ENCODE measurements at regions not wholly inside any gene's neighbourhood (a gene's known extent, or its start where the extent isn't known, plus 50 kb on each side); places are given as distances from the start of the nearest gene placed in this dataset.
"Not testable (repeated sequence)": the region's sequence is repeated elsewhere in the genome, so short reads cannot be mapped to it uniquely, and the experiment has no call there.

DNA sequence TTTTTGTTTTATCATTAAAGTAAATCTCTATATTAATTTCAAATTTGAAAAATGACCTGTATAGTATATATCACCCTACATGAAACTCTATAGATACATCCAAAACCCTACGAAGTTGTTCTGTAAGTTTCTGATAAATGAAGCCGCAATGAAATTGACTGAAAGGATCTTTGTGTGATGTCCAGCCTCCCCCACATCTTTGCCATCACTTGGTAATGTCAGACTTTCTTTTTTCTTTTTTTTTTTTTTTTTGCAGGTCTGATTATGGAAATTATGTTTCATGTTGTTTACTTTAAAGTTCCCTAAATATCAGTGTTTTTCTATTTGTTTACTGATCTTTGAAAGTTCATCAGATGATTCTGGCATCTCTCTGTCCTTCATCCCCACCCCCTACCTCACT lies 155.6 kb upstream of the CDH4 start:
- H3K27ac ChIP-seq (ENCODE audit: low read depth, low read length, poor library complexity, severe bottlenecking) = no peak overlapping the region
- no peaks in the 10 kb centered on the region for H3K36me3 ChIP-seq (ENCODE audit: insufficient read depth, low read length)
- peaks cover 6% of the 10 kb centered on the region for H3K9me3 ChIP-seq (ENCODE audit: low read length)
- CTCF ChIA-PET (ENCODE audit: unreplicated experiment) = no interaction called here
- H3K9me2 ChIP-seq (ENCODE audit: insufficient read depth, low read length) = no peaks in the 10 kb centered on the region
- no peak overlapping the region for H2AFZ ChIP-seq (ENCODE audit: low read length)
- H3K4me3 ChIP-seq (ENCODE audit: low read depth, low read length, poor library complexity, severe bottlenecking) = no peak overlapping the region
- H3K4me1 ChIP-seq (ENCODE audit: insufficient read depth, low read length, poor library complexity, severe bottlenecking) = no peaks in the 10 kb centered on the region
- no peaks in the 10 kb centered on the region for H3K79me2 ChIP-seq (ENCODE audit: insufficient read depth, low read depth, low read length)
- no peaks in the 10 kb centered on the region for H4K20me1 ChIP-seq (ENCODE audit: insufficient read depth, low read length)
- intact Hi-C loops (cut with micrococcal nuclease; ENCODE audit: unreplicated experiment) = no loop called here
- POLR2A ChIA-PET = no interaction called here
- BruUV-seq (replicated peaks) = no TSS peak
- H3K4me2 ChIP-seq (ENCODE audit: low read length) = no peak overlapping the region
- no peak for DNase-seq (ENCODE audit: low spot score)
- TF ChIP-seq, protein P1, sequence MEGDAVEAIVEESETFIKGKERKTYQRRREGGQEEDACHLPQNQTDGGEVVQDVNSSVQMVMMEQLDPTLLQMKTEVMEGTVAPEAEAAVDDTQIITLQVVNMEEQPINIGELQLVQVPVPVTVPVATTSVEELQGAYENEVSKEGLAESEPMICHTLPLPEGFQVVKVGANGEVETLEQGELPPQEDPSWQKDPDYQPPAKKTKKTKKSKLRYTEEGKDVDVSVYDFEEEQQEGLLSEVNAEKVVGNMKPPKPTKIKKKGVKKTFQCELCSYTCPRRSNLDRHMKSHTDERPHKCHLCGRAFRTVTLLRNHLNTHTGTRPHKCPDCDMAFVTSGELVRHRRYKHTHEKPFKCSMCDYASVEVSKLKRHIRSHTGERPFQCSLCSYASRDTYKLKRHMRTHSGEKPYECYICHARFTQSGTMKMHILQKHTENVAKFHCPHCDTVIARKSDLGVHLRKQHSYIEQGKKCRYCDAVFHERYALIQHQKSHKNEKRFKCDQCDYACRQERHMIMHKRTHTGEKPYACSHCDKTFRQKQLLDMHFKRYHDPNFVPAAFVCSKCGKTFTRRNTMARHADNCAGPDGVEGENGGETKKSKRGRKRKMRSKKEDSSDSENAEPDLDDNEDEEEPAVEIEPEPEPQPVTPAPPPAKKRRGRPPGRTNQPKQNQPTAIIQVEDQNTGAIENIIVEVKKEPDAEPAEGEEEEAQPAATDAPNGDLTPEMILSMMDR (conservative IDR thresholded peaks at IDR 0.05; ENCODE audit: low read length) = no peak
- no peak for TF ChIP-seq EZH2phosphoT487 (IDR thresholded peaks at IDR 0.05; ENCODE audit: borderline replicate concordance, low read depth, low read length)

- H3K4me3 ChIP-seq (ENCODE audit: low read depth, low read length, poor library complexity, severe bottlenecking) = no peak overlapping the region
- H3K4me1 ChIP-seq (ENCODE audit: insufficient read depth, low read length, poor library complexity, severe bottlenecking) = no peaks in the 10 kb centered on the region
- BruUV-seq (replicated peaks) = no TSS peak
- CTCF ChIA-PET (ENCODE audit: unreplicated experiment) = no interaction called here
- H3K27ac ChIP-seq (ENCODE audit: low read depth, low read length, poor library complexity, severe bottlenecking) = no peak overlapping the region
- no peak overlapping the region for H2AFZ ChIP-seq (ENCODE audit: low read length)
- intact Hi-C loops (cut with micrococcal nuclease; ENCODE audit: unreplicated experiment) = no loop called here
- TF ChIP-seq, protein P1 (conservative IDR thresholded peaks at IDR 0.05; ENCODE audit: low read length) = no peak
- no peak for TF ChIP-seq EZH2phosphoT487 (IDR thresholded peaks at IDR 0.05; ENCODE audit: borderline replicate concordance, low read depth, low read length)
- POLR2A ChIA-PET = no interaction called here
- H3K4me2 ChIP-seq (ENCODE audit: low read length) = no peak overlapping the region
- H4K20me1 ChIP-seq (ENCODE audit: insufficient read depth, low read length) = no peaks in the 10 kb centered on the region
- no peak for DNase-seq (ENCODE audit: low spot score)
- H3K36me3 ChIP-seq (ENCODE audit: insufficient read depth, low read length) = no peaks in the 10 kb centered on the region
- no peaks in the 10 kb centered on the region for H3K79me2 ChIP-seq (ENCODE audit: insufficient read depth, low read depth, low read length)
- H3K9me2 ChIP-seq (ENCODE audit: insufficient read depth, low read length) = no peaks in the 10 kb centered on the region
- peaks cover 12% of the 10 kb centered on the region for H3K9me3 ChIP-seq (ENCODE audit: low read length)
These were observed 152.3 kb upstream of the CDH4 start for GRCh38 chr20:61099806-61100205.

- no peak for DNase-seq (ENCODE audit: low spot score)
- intact Hi-C loops (cut with micrococcal nuclease; ENCODE audit: unreplicated experiment) = no loop called here
- H3K36me3 ChIP-seq (ENCODE audit: insufficient read depth, low read length) = no peaks in the 10 kb centered on the region
- no peaks in the 10 kb centered on the region for H3K9me2 ChIP-seq (ENCODE audit: insufficient read depth, low read length)
- H4K20me1 ChIP-seq (ENCODE audit: insufficient read depth, low read length) = no peaks in the 10 kb centered on the region
- no peak overlapping the region for H2AFZ ChIP-seq (ENCODE audit: low read length)
- no TSS peak for BruUV-seq (replicated peaks)
- ChIA-PET POLR2A (no interaction called here), CTCF (ENCODE audit: unreplicated experiment) (no interaction called here)
- H3K4me3 ChIP-seq (ENCODE audit: low read depth, low read length, poor library complexity, severe bottlenecking) = no peak overlapping the region
- no peak overlapping the region for H3K4me2 ChIP-seq (ENCODE audit: low read length)
- H3K9me3 ChIP-seq (ENCODE audit: low read length) = peaks cover 12% of the 10 kb centered on the region
- H3K4me1 ChIP-seq (ENCODE audit: insufficient read depth, low read length, poor library complexity, severe bottlenecking) = no peaks in the 10 kb centered on the region
- H3K27ac ChIP-seq (ENCODE audit: low read depth, low read length, poor library complexity, severe bottlenecking) = no peak overlapping the region
- no peaks in the 10 kb centered on the region for H3K79me2 ChIP-seq (ENCODE audit: insufficient read depth, low read depth, low read length)
- TF ChIP-seq, protein P1 (conservative IDR thresholded peaks at IDR 0.05; ENCODE audit: low read length) = no peak
- no peak for TF ChIP-seq EZH2phosphoT487 (IDR thresholded peaks at IDR 0.05; ENCODE audit: borderline replicate concordance, low read depth, low read length)
These were observed 151.6 kb upstream of the CDH4 start for GRCh38 chr20:61100489-61100888.

GRCh38 chr20:61101321-61101720 lies 150.7 kb upstream of the CDH4 start:
- peaks cover 12% of the 10 kb centered on the region for H3K9me3 ChIP-seq (ENCODE audit: low read length)
- CTCF ChIA-PET (ENCODE audit: unreplicated experiment); H3K4me1 ChIP-seq (ENCODE audit: insufficient read depth, low read length, poor library complexity, severe bottlenecking); intact Hi-C loops (cut with micrococcal nuclease; ENCODE audit: unreplicated experiment); H3K4me2 ChIP-seq (ENCODE audit: low read length); H3K4me3 ChIP-seq (ENCODE audit: low read depth, low read length, poor library complexity, severe bottlenecking); BruUV-seq (replicated peaks); POLR2A ChIA-PET; H3K27ac ChIP-seq (ENCODE audit: low read depth, low read length, poor library complexity, severe bottlenecking); H3K9me2 ChIP-seq (ENCODE audit: insufficient read depth, low read length); H3K36me3 ChIP-seq (ENCODE audit: insufficient read depth, low read length); H4K20me1 ChIP-seq (ENCODE audit: insufficient read depth, low read length); H3K79me2 ChIP-seq (ENCODE audit: insufficient read depth, low read depth, low read length); H2AFZ ChIP-seq (ENCODE audit: low read length): not testable (repeated sequence)
- DNase-seq (ENCODE audit: low spot score) = peak; percentile 1

All from OCI-LY7 (cell line).